GM10248 (cell line): ENCODE measurements at regions not wholly inside any gene's neighbourhood (a gene's known extent, or its start where the extent isn't known, plus 50 kb on each side); places are given as distances from the start of the nearest gene placed in this dataset.

ENCODE experiments used
- CTCF ChIA-PET: fragments of 300-600 bp; sonication (Branson Sonifier 250); formaldehyde crosslinking; extraction: SDS; loops from one replicate; lab custom pipeline; 2021; ENCODE audit warnings: antibody characterized with exemption; lab: Yijun Ruan, JAX
- POLR2A ChIA-PET: fragments of 350-650 bp; sonication (Branson Sonifier 250); formaldehyde crosslinking; extraction: SDS; loops from one replicate; lab custom pipeline; 2020; ENCODE audit warnings: antibody characterized with exemption; lab: Yijun Ruan, JAX
- DNase-seq: peaks from one replicate; pipeline ENCODE4 v3.0.0; 2012; ENCODE audit errors: extremely low spot score
- TF ChIP-seq, protein P1 (sequence below): IDR thresholded peaks from 2 replicates; pipeline ENCODE4 v1.5.1; 2012; ENCODE audit warnings: mild to moderate bottlenecking, low read depth; ENCODE audit errors: extremely low read depth, missing control alignments, control extremely low read depth

DNA sequence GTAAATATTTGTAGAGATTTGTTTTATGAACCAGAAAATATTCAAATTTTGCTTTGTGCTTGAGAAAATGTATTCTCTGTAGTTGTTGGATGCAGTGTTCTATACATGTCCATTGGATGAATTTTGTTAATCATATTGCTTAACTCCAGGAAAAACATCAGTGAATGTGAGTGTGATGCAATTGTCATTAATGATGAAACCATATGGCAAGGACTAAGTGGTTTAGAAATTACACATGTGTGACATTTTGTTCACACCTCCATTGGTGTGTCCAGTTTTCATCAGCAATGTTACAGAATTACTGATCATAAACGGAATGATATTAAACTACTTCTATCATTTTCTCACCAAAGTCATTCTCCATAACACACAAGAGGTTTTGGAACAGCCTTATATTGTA lies 151.8 kb upstream of the ST6GALNAC5 start:
- ChIA-PET CTCF (no interaction called here), POLR2A (no interaction called here)
- DNase-seq = no peak
- TF ChIP-seq, protein P1, sequence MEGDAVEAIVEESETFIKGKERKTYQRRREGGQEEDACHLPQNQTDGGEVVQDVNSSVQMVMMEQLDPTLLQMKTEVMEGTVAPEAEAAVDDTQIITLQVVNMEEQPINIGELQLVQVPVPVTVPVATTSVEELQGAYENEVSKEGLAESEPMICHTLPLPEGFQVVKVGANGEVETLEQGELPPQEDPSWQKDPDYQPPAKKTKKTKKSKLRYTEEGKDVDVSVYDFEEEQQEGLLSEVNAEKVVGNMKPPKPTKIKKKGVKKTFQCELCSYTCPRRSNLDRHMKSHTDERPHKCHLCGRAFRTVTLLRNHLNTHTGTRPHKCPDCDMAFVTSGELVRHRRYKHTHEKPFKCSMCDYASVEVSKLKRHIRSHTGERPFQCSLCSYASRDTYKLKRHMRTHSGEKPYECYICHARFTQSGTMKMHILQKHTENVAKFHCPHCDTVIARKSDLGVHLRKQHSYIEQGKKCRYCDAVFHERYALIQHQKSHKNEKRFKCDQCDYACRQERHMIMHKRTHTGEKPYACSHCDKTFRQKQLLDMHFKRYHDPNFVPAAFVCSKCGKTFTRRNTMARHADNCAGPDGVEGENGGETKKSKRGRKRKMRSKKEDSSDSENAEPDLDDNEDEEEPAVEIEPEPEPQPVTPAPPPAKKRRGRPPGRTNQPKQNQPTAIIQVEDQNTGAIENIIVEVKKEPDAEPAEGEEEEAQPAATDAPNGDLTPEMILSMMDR = no peak

DNA sequence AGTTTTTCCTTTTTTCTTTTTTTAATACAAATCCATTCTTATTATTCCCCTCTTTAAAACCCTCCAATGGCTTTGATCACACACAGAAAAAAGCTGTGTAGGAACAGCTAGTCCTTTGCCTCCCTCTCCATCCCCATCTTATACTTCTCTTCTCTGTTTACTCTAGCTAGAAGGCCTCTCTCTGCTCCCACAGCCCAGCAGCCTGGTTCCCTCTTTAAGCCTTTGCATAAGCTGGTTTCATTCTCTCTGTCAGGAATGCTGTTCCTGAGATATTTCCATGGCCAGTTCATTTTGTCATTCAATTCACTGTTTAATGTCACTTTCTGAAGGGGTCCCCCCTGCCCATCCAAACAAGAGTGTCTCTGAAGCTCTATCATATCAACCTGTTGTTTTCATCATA lies 143.3 kb upstream of the ST6GALNAC5 start:
- CTCF ChIA-PET = interaction anchor here (1.2 kb wide), 1 partner anchor 14 kb away, joined by 3 read pairs; no protein-coding TSS in a partner anchor
- POLR2A ChIA-PET = no interaction called here
- TF ChIP-seq, protein P1 = no peak
- DNase-seq = no peak

DNA sequence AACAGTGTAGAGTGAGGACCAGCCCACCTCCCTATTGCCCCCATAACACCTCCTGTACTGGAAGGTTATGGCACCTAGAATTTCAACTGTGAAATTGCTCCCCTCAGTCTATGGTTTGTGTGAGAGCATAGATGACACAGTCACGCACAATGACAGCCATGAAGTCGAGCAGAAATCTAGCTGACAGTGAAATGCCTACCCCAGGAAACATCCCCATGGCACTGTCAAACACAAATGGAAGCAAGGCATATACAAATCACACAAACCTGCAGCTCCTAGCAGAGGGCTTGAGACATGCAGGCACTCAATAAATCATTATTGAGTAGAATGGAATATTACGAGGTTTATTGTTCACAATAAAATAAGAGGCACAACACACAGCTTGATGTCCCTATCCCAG lies 142.5 kb upstream of the ST6GALNAC5 start:
- ChIA-PET POLR2A (no interaction called here), CTCF (interaction anchor here (1.2 to 2.3 kb wide), 3 partner anchors 12 to 23 kb away, joined by 3 to 9 read pairs (median 3); no protein-coding TSS in a partner anchor)
- TF ChIP-seq, protein P1 = no peak
- DNase-seq = no peak

DNA sequence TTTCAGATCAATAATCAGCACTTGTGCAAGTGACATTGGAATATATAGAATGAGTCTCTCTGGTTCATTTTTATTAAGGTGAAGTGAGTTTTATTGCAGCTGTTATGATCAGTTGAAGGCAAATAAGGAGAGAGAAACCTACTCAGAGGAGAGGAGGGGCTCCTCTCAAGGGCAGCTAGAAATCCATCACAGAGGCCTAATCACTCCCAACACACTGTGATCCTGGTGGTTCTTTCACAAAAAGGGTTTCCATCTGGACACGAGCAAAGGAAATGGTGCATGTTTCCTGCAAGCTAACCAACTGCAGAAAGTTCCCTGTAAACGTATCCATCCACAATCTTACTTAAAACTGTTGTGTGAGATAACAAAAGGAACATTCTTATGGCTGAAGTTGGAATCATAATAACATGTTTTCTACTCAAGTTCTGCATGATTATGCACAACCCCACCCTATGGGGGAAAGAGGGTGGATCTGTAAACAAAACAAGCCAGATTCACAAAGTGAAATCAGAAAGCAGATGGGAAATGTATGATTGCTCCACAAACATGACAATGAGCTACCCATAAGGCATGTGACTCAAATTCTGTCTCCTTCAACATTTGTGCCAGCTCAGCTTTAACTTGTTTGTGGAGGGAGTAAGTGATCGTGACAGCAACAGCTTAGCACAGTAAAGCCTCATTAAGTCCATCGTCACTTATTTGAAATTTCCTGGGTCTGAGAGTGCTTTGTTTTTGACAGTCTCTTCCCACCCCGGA lies 141.2 kb upstream of the ST6GALNAC5 start:
- ChIA-PET CTCF (interaction anchor here (1.2 to 2.3 kb wide), 4 partner anchors 7 to 22 kb away, joined by 3 to 9 read pairs (median 3); no protein-coding TSS in a partner anchor), POLR2A (no interaction called here)
- DNase-seq = no peak
- TF ChIP-seq, protein P1 = no peak

DNA sequence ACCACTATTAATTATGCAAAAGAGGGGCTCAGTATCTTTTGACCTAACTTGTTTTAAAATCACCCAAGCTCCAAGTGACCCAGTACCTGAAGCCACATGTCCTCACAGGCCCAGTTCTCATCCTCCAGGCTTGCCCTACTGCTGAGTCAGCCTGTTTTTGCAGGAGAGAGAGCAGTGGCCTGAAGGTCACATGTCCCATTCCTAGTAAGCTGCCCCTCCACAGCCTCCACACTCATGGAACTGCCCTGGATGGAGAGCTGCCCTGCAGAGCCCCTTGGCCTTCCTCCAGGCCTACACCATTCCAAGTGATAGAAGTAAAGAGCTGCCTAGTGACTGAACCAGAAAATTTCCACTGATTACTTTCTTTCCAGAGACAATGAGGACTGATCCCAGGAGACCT lies 139.8 kb upstream of the ST6GALNAC5 start:
- ChIA-PET CTCF (interaction anchor here (1.2 kb wide), 1 partner anchor 9 kb away, joined by 3 read pairs; no protein-coding TSS in a partner anchor), POLR2A (no interaction called here)
- DNase-seq = no peak

DNA sequence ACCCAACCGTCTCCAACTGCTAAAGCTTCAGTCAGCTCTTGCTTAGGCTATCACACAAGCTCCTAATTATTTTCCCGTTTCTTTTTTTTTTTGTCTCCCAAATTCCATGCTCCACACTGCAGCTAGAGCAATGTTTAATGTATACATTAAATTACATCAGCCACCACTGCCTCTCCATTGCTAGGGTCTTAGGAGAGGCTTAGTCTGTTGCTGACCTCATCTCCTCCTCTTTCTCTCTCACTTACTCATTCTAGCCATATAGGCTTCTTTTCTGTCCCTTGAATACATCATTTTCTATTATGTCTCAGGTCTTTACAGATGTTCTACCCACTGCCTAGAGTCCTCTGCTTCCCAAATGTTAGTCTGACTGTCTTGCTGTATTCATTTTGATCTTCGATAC lies 138.1 kb upstream of the ST6GALNAC5 start:
- ChIA-PET CTCF (interaction anchor here (0.9 to 1.0 kb wide), 2 partner anchors 9 kb away, joined by 3 to 4 read pairs; no protein-coding TSS in a partner anchor), POLR2A (no interaction called here)

More for the DNA sequence above, 139.8 kb upstream of the ST6GALNAC5 start:
- TF ChIP-seq, protein P1 = no peak

More for the DNA sequence above, 138.1 kb upstream of the ST6GALNAC5 start:
- TF ChIP-seq, protein P1 = no peak
- DNase-seq = no peak
